EH (cell line): ENCODE measurements at regions not wholly inside any gene's neighbourhood (a gene's known extent, or its start where the extent isn't known, plus 50 kb on each side); places are given as distances from the start of the nearest gene placed in this dataset.
"Not testable (repeated sequence)": the region's sequence is repeated elsewhere in the genome, so short reads cannot be mapped to it uniquely, and the experiment has no call there.

ENCODE experiments used
- DNase-seq: peaks from one replicate; pipeline ENCODE4 v3.0.0-alpha.2; 2015; ENCODE audit warnings: low read depth

- DNase-seq, result no peak
Observed at GRCh38 chr6:8659404-8660189, 224.3 kb upstream of the SLC35B3 start.

- no peak for DNase-seq
Observed at GRCh38 chr6:8658416-8658815, 223.1 kb upstream of the SLC35B3 start.

GRCh38 chr6:8657522-8657921 lies 222.2 kb upstream of the SLC35B3 start:
- no peak for DNase-seq

- no peak for DNase-seq
Observed at GRCh38 chr6:8655670-8656454, 220.5 kb upstream of the SLC35B3 start.

GRCh38 chr6:8652710-8653109 lies 217.4 kb upstream of the SLC35B3 start:
- DNase-seq, result no peak

GRCh38 chr6:8651998-8652397 lies 216.7 kb upstream of the SLC35B3 start:
- no peak for DNase-seq

GRCh38 chr6:8645212-8645611 lies 209.9 kb upstream of the SLC35B3 start:
- DNase-seq, result no peak

- no peak for DNase-seq
Observed at GRCh38 chr6:8644306-8644705, 209.0 kb upstream of the SLC35B3 start.

GRCh38 chr6:8642854-8643253 lies 207.5 kb upstream of the SLC35B3 start:
- no peak for DNase-seq

- DNase-seq, result no peak
Observed at GRCh38 chr6:8642131-8642530, 206.8 kb upstream of the SLC35B3 start.

GRCh38 chr6:8639928-8640649 lies 204.7 kb upstream of the SLC35B3 start:
- DNase-seq, result no peak

- no peak for DNase-seq
Observed at GRCh38 chr6:8637896-8638597, 202.7 kb upstream of the SLC35B3 start.

GRCh38 chr6:8633762-8634161 lies 198.4 kb upstream of the SLC35B3 start:
- DNase-seq, result no peak

GRCh38 chr6:8628736-8629135 lies 193.4 kb upstream of the SLC35B3 start:
- DNase-seq, result no peak

- no peak for DNase-seq
Observed at GRCh38 chr6:8628063-8628462, 192.7 kb upstream of the SLC35B3 start.

GRCh38 chr6:8627085-8627861 lies 191.9 kb upstream of the SLC35B3 start:
- peak; percentile 15 for DNase-seq

GRCh38 chr6:8624665-8625064 lies 189.3 kb upstream of the SLC35B3 start:
- no peak for DNase-seq

GRCh38 chr6:8623441-8623840 lies 188.1 kb upstream of the SLC35B3 start:
- DNase-seq, result no peak

- DNase-seq, result no peak
Observed at GRCh38 chr6:8619853-8620252, 184.5 kb upstream of the SLC35B3 start.

- DNase-seq, result not testable (repeated sequence)
Observed at GRCh38 chr6:8619408-8619807, 184.1 kb upstream of the SLC35B3 start.

GRCh38 chr6:8608737-8609136 lies 173.4 kb upstream of the SLC35B3 start:
- DNase-seq, result no peak
